H1 (cell line): ENCODE measurements at regions not wholly inside any gene's neighbourhood (a gene's known extent, or its start where the extent isn't known, plus 50 kb on each side); places are given as distances from the start of the nearest gene placed in this dataset.

Experiments
- CTCF ChIA-PET: fragments of 300-600 bp; sonication (Branson Sonifier 250); formaldehyde crosslinking; loops from one replicate; lab custom pipeline; 2021; ENCODE audit not compliant: partially characterized antibody; lab: Charles Lee
- POLR2A ChIA-PET: fragments of 300-600 bp; sonication (Branson Sonifier 250); formaldehyde crosslinking; loops from one replicate; lab custom pipeline; 2021; ENCODE audit warnings: inconsistent platforms; ENCODE audit not compliant: partially characterized antibody; lab: Charles Lee
- DNase-seq, 2 experiments: peaks; one replicate each; pipeline versions ENCODE4 v3.0.0 to v3.0.0-alpha.2; 2010 to 2022; ENCODE audit warnings: low spot score in 2 of 2, low read depth in 1 of 2, mixed read lengths in 1 of 2
- FAIRE-seq: peaks from 2 replicates; lab custom pipeline; 2011; peaks lifted over from hg19 to GRCh38; lab: Jason Lieb, UNC
- H2AFZ ChIP-seq: 2 replicates; pipeline ENCODE4 v1.8.1; 2012; ENCODE audit warnings: low read length, inconsistent platforms
- H2AK5ac ChIP-seq: 2 replicates; pipeline ENCODE4 v1.6.1; 2013; ENCODE audit warnings: low read depth, low read length
- H2BK120ac ChIP-seq: replicated peaks from 2 replicates; pipeline ENCODE3; 2013; ENCODE audit warnings: low read depth, low read length, inconsistent platforms
- H2BK12ac ChIP-seq: 2 replicates; pipeline ENCODE4 v1.6.1; 2013; ENCODE audit warnings: low read depth, low read length
- H2BK15ac ChIP-seq: 2 replicates; pipeline ENCODE4 v1.6.1; 2013; ENCODE audit warnings: low read length
- H2BK20ac ChIP-seq: 2 replicates; pipeline ENCODE4 v1.6.1; 2013; ENCODE audit warnings: low read length
- H2BK5ac ChIP-seq: 2 replicates; pipeline ENCODE4 v1.6.1; 2013; ENCODE audit warnings: low read depth, low read length
- H3K14ac ChIP-seq: 2 replicates; pipeline ENCODE4 v1.6.1; 2013; ENCODE audit warnings: inconsistent platforms; ENCODE audit not compliant: insufficient read length
- H3K18ac ChIP-seq: 2 replicates; pipeline ENCODE4 v1.6.1; 2013; ENCODE audit warnings: low read length; ENCODE audit errors: extremely low read depth
- H3K23ac ChIP-seq: 2 replicates; pipeline ENCODE4 v1.6.1; 2013; ENCODE audit warnings: inconsistent platforms; ENCODE audit not compliant: insufficient read length
- H3K23me2 ChIP-seq: 2 replicates; pipeline ENCODE4 v1.6.1; 2013; ENCODE audit warnings: low read depth, low read length
- H3K27ac ChIP-seq: 2 replicates; pipeline ENCODE4 v1.6.1; 2011; ENCODE audit warnings: low read depth, low read length, inconsistent platforms
- H3K27me3 ChIP-seq, 4 experiments: replicated peaks in 1 of 4; 1 replicate in 1 of 4; 2 replicates in 3 of 4; pipeline versions ENCODE4 v1.6.1 to v1.8.1; 2011 to 2013; ENCODE audit warnings: low read length in 3 of 4, mild to moderate bottlenecking in 3 of 4, inconsistent platforms in 2 of 4, mixed read lengths in 2 of 4, moderate library complexity in 1 of 4; ENCODE audit not compliant: control insufficient read depth in 3 of 4, insufficient read depth in 3 of 4; ENCODE audit errors: extremely low read depth in 1 of 4
- H3K36me3 ChIP-seq, 4 experiments: 2 replicates each; pipeline versions ENCODE4 v1.6.1 to v1.8.1; 2011 to 2013; ENCODE audit warnings: mild to moderate bottlenecking in 4 of 4, low read length in 3 of 4, moderate library complexity in 2 of 4, control low read depth in 1 of 4, inconsistent platforms in 1 of 4; ENCODE audit not compliant: insufficient read depth in 4 of 4, control insufficient read depth in 2 of 4
- H3K4ac ChIP-seq: replicated peaks from 2 replicates; pipeline ENCODE3; 2013; ENCODE audit warnings: low read length, low read depth, mixed read lengths, inconsistent platforms; ENCODE audit not compliant: insufficient read length
- H3K4me1 ChIP-seq, 4 experiments: replicated peaks in 1 of 4; 1 replicate in 1 of 4; 2 replicates in 3 of 4; pipeline versions ENCODE4 v1.6.1 to v1.8.1; 2011 to 2013; ENCODE audit warnings: low read length in 3 of 4, inconsistent platforms in 2 of 4, mixed read lengths in 1 of 4; ENCODE audit not compliant: insufficient read depth in 4 of 4, control insufficient read depth in 3 of 4
- H3K4me2 ChIP-seq, 2 experiments: 2 replicates each; pipeline versions ENCODE4 v1.6.1 to v1.8.1; 2011 to 2013; ENCODE audit warnings: low read depth in 2 of 2, low read length in 2 of 2, control low read depth in 1 of 2, inconsistent platforms in 1 of 2, mild to moderate bottlenecking in 1 of 2; ENCODE audit not compliant: insufficient read depth in 1 of 2
- H3K4me3 ChIP-seq, 4 experiments: fragments of 200-600, 300-600 bp in 1 of 4; sonication (generic), shearing (Covaris generic), sonication (Bioruptor Twin) in 1 of 4; 2 replicates each; pipeline versions ENCODE4 v1.5.1 to v1.8.1; 2011 to 2016; ENCODE audit warnings: low read length in 4 of 4, low read depth in 3 of 4, control low read depth in 2 of 4, inconsistent platforms in 2 of 4, mild to moderate bottlenecking in 2 of 4, mixed read lengths in 1 of 4, moderate library complexity in 1 of 4; ENCODE audit not compliant: insufficient read depth in 2 of 4; ENCODE audit errors: extremely low read depth in 1 of 4
- H3K56ac ChIP-seq: replicated peaks from 2 replicates; pipeline ENCODE3; 2013; ENCODE audit warnings: low read depth, mild to moderate bottlenecking, mixed read lengths, low read length, inconsistent platforms; ENCODE audit not compliant: insufficient read length
- H3K79me1 ChIP-seq: 2 replicates; pipeline ENCODE4 v1.6.1; 2013; ENCODE audit warnings: low read depth, low read length, control low read depth
- H3K79me2 ChIP-seq, 2 experiments: 2 replicates each; pipeline versions ENCODE4 v1.6.1 to v1.8.1; 2012 to 2013; ENCODE audit warnings: low read length in 2 of 2, mild to moderate bottlenecking in 2 of 2, inconsistent platforms in 1 of 2; ENCODE audit not compliant: insufficient read depth in 2 of 2, control insufficient read depth in 1 of 2
- H3K9ac ChIP-seq, 4 experiments: replicated peaks in 1 of 4; 1 replicate in 1 of 4; 2 replicates in 3 of 4; pipeline versions ENCODE4 v1.6.1 to v1.8.1; 2011 to 2013; ENCODE audit warnings: low read depth in 3 of 4, low read length in 3 of 4, control low read depth in 2 of 4, mild to moderate bottlenecking in 2 of 4, moderate library complexity in 2 of 4, inconsistent platforms in 1 of 4; ENCODE audit errors: extremely low read depth in 1 of 4
- H3K9me3 ChIP-seq, 2 experiments: 2 replicates each; pipeline versions ENCODE4 v1.6.1 to v1.8.1; 2012 to 2013; ENCODE audit warnings: mild to moderate bottlenecking in 2 of 2, moderate library complexity in 2 of 2, control low read depth in 1 of 2, inconsistent platforms in 1 of 2, low read depth in 1 of 2, low read length in 1 of 2, mixed read lengths in 1 of 2; ENCODE audit not compliant: insufficient read depth in 2 of 2
- H4K20me1 ChIP-seq, 2 experiments: replicated peaks in 1 of 2; 2 replicates each; pipeline versions ENCODE3 to v1.8.1; 2011 to 2013; ENCODE audit warnings: inconsistent platforms in 2 of 2, low read length in 2 of 2, mild to moderate bottlenecking in 1 of 2; ENCODE audit not compliant: insufficient read depth in 2 of 2, control insufficient read depth in 1 of 2
- H4K5ac ChIP-seq: 2 replicates; pipeline ENCODE4 v1.6.1; 2013; ENCODE audit warnings: low read length, low read depth, mixed read lengths, inconsistent platforms; ENCODE audit not compliant: insufficient read length
- H4K8ac ChIP-seq: 2 replicates; pipeline ENCODE4 v1.8.0; 2013; ENCODE audit warnings: mild to moderate bottlenecking, moderate library complexity, low read length, inconsistent platforms; ENCODE audit not compliant: insufficient read depth; ENCODE audit errors: extremely low read depth
- H4K91ac ChIP-seq: replicated peaks from 2 replicates; pipeline ENCODE3; 2013; ENCODE audit warnings: low read length, mixed read lengths, inconsistent platforms; ENCODE audit not compliant: insufficient read length
- CBX5 ChIP-seq: fragments of 300-800, 300-1000 bp; sonication (generic); IDR thresholded peaks from 2 replicates; pipeline ENCODE4 v1.7.1; 2016; ENCODE audit warnings: antibody characterized with exemption, low read length, low read depth
- CHD2 ChIP-seq: IDR thresholded peaks from 2 replicates; pipeline ENCODE4 v1.6.1; 2012; ENCODE audit warnings: low read length, improper control_type of control experiment
- FOSL1 ChIP-seq: IDR thresholded peaks from 2 replicates; pipeline ENCODE4 v1.6.1; 2011; ENCODE audit warnings: mild to moderate bottlenecking, low read depth, low read length, moderate library complexity; ENCODE audit not compliant: insufficient read depth
- HDAC6 ChIP-seq: IDR thresholded peaks from one replicate; pipeline ENCODE4 v1.7.1; 2012; ENCODE audit warnings: low read depth, mild to moderate bottlenecking, inconsistent platforms, low read length, moderate library complexity
- MAFK ChIP-seq: IDR thresholded peaks from 2 replicates; pipeline ENCODE4 v1.6.1; 2012; ENCODE audit warnings: low read depth, mild to moderate bottlenecking, improper control_type of control experiment, low read length
- NANOG ChIP-seq: IDR thresholded peaks from 2 replicates; pipeline ENCODE4 v1.6.1; 2011; ENCODE audit warnings: low read length, low read depth, mild to moderate bottlenecking, inconsistent platforms; ENCODE audit not compliant: insufficient read depth, poor library complexity, severe bottlenecking
- POU5F1 ChIP-seq: IDR thresholded peaks from 2 replicates; pipeline ENCODE4 v1.6.1; 2011; ENCODE audit warnings: low read depth, mild to moderate bottlenecking, low read length, moderate library complexity
- RAD21 ChIP-seq, 2 experiments: IDR thresholded peaks in 1 of 2; conservative IDR thresholded peaks in 1 of 2; 2 replicates each; pipeline ENCODE4 v1.6.1; 2011; ENCODE audit warnings: low read depth in 2 of 2, low read length in 2 of 2, improper control_type of control experiment in 1 of 2, inconsistent platforms in 1 of 2, mild to moderate bottlenecking in 1 of 2, moderate library complexity in 1 of 2
- RBBP5 ChIP-seq: IDR thresholded peaks from 2 replicates; pipeline ENCODE4 v1.7.1; 2012; ENCODE audit warnings: low read depth, mild to moderate bottlenecking, inconsistent platforms, low read length, moderate library complexity, borderline replicate concordance
- RXRA ChIP-seq: IDR thresholded peaks from 2 replicates; pipeline ENCODE4 v1.6.1; 2011; ENCODE audit warnings: low read depth, mild to moderate bottlenecking, low read length, moderate library complexity; ENCODE audit not compliant: insufficient read depth
- SAP30 ChIP-seq: fragments of 300-600 bp; sonication (generic); IDR thresholded peaks from 2 replicates; pipeline ENCODE4 v1.7.1; 2012; ENCODE audit warnings: low read length, moderate library complexity, mild to moderate bottlenecking, inconsistent platforms; ENCODE audit not compliant: insufficient read depth, insufficient replicate concordance
- SUZ12 ChIP-seq: fragments of 200-600 bp; sonication (generic); IDR thresholded peaks from 2 replicates; pipeline ENCODE4 v1.6.1; 2012; ENCODE audit warnings: mild to moderate bottlenecking, inconsistent platforms, low read length, moderate library complexity, mixed read lengths
- TBP ChIP-seq: IDR thresholded peaks from 2 replicates; pipeline ENCODE4 v1.6.1; 2011; ENCODE audit warnings: low read depth, low read length, improper control_type of control experiment
- WGBS, 2 experiments: shearing (Covaris generic) in 1 of 2; methylation state at CpG; one replicate each; pipeline versions ENCODE4 v1.1.6 to v1.1.7; 2013 to 2015; ENCODE audit warnings: low lambda C conversion rate in 2 of 2, mixed read lengths in 2 of 2, inconsistent platforms in 1 of 2, low coverage in 1 of 2, missing lambda C conversion rate in 1 of 2; ENCODE audit not compliant: insufficient replicate concordance in 2 of 2, insufficient coverage in 1 of 2, insufficient read length in 1 of 2; ENCODE audit errors: extremely low coverage in 1 of 2, missing lambda C conversion rate in 1 of 2; 5-methylcytosine and 5-hydroxymethylcytosine counted together
- TF ChIP-seq, protein P1 (sequence below): IDR thresholded peaks from 2 replicates; pipeline ENCODE4 v1.6.1; 2012; ENCODE audit warnings: inconsistent platforms

DNA sequence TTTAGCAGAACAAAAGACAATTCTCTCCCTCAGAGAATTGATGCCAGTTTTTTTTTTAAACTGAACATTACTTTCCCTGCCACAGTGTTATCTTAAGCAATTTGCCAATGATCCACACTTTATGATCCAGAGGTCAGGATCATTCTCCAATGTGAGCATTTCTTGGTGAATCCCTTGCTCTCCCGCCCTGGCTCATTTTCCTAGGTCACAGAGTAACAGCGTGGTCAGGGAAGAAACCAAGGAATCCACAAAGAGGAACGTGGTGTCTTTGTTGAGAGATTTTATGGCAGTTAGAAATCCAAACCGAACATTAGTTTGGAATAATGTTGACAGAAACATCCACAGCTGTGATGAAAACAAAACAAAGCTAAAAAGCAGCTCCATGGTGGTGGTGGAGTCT is 250.3 kb downstream of the TTC32 start:
- no peaks in the 10 kb centered on the region for H3K79me2 ChIP-seq
- H3K4me1 ChIP-seq, result peaks cover 0 to 3% (median 0%) of the 10 kb centered on the region in 4 experiments; a peak in 1 of 7 replicates
- H3K27ac ChIP-seq, result no peak overlapping the region
- H3K23ac ChIP-seq, result no peak overlapping the region
- no peak overlapping the region for H3K14ac ChIP-seq
- no peaks in the 10 kb centered on the region for H3K9me3 ChIP-seq
- no peak overlapping the region for H3K9ac ChIP-seq
- H2AK5ac ChIP-seq, result no peak overlapping the region
- H3K4me3 ChIP-seq, result no peak overlapping the region
- DNase-seq, result no peak
- H3K56ac ChIP-seq, result no peak overlapping the region
- no peak overlapping the region for H2BK120ac ChIP-seq
- WGBS, 2 experiments, result 92% methylated on average over 4 of the region's 4 CpGs; no CpG with 5 or more reads in 1 of the 2 experiments
- H3K23me2 ChIP-seq, result peaks cover 1% of the 10 kb centered on the region; the same call in 1 of the 2 replicates
- H4K5ac ChIP-seq, result no peak overlapping the region
- no peaks in the 10 kb centered on the region for H3K36me3 ChIP-seq
- H3K4ac ChIP-seq, result no peak overlapping the region
- H4K91ac ChIP-seq, result no peak overlapping the region
- no peak overlapping the region for H3K18ac ChIP-seq
- H2BK5ac ChIP-seq, result no peak overlapping the region
- H2BK20ac ChIP-seq, result no peak overlapping the region
- H4K20me1 ChIP-seq, result no peaks in the 10 kb centered on the region
- H3K4me2 ChIP-seq, result no peak overlapping the region
- no peak for FAIRE-seq
- no peak overlapping the region for H2BK15ac ChIP-seq
- ChIA-PET CTCF (interaction anchor here (0.6 to 1.3 kb wide), 5 partner anchors 10 to 69 kb away, joined by 3 to 8 read pairs (median 3); no protein-coding TSS in a partner anchor), POLR2A (no interaction called here)
- no peak overlapping the region for H4K8ac ChIP-seq
- no peak overlapping the region for H2BK12ac ChIP-seq
- no peaks in the 10 kb centered on the region for H3K27me3 ChIP-seq
- H3K79me1 ChIP-seq, result no peaks in the 10 kb centered on the region
- no peak overlapping the region for H2AFZ ChIP-seq
- TF ChIP-seq HDAC6, result no peak
- TF ChIP-seq CHD2, result no peak
- no peak for TF ChIP-seq RAD21 (IDR thresholded peaks at IDR 0.05 in 1 of 2, conservative IDR thresholded peaks at IDR 0.05 in 1 of 2; ENCODE audit: low read depth in 2 of 2, low read length in 2 of 2)
- TF ChIP-seq MAFK, result no peak
- TF ChIP-seq RBBP5, result no peak
- TF ChIP-seq CBX5, result no peak
- no peak for TF ChIP-seq FOSL1
- no peak for TF ChIP-seq RXRA
- TF ChIP-seq, protein P1, sequence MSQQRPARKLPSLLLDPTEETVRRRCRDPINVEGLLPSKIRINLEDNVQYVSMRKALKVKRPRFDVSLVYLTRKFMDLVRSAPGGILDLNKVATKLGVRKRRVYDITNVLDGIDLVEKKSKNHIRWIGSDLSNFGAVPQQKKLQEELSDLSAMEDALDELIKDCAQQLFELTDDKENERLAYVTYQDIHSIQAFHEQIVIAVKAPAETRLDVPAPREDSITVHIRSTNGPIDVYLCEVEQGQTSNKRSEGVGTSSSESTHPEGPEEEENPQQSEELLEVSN, result no peak
- no peak for TF ChIP-seq SUZ12
- no peak for TF ChIP-seq NANOG
- no peak for TF ChIP-seq POU5F1
- TF ChIP-seq TBP, result no peak
- TF ChIP-seq SAP30, result no peak
